ENCODE measurements at regions not wholly inside any gene's neighbourhood (a gene's known extent, or its start where the extent isn't known, plus 50 kb on each side); places are given as distances from the start of the nearest gene placed in this dataset.

DNA sequence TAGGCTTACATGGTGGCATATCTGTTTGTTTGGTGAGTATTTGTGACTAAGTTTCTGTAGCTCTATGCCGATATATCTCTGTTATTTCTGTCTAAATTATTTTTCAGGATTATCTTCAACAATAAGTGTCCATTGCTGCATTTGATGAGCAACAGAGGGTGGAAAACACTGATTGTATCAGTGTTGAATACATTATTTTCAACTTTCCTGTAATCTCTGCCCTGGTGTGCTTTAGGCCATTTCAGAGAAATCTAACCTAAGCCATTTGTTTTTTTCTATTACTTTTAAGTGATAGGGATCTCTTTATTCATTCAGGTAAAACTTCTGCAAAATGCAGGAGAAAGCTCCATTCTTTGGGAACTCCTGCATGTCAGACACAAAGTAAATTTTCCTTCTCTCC lies 654.5 kb downstream of the RNF144A start:
- TF ChIP-seq, protein P1, sequence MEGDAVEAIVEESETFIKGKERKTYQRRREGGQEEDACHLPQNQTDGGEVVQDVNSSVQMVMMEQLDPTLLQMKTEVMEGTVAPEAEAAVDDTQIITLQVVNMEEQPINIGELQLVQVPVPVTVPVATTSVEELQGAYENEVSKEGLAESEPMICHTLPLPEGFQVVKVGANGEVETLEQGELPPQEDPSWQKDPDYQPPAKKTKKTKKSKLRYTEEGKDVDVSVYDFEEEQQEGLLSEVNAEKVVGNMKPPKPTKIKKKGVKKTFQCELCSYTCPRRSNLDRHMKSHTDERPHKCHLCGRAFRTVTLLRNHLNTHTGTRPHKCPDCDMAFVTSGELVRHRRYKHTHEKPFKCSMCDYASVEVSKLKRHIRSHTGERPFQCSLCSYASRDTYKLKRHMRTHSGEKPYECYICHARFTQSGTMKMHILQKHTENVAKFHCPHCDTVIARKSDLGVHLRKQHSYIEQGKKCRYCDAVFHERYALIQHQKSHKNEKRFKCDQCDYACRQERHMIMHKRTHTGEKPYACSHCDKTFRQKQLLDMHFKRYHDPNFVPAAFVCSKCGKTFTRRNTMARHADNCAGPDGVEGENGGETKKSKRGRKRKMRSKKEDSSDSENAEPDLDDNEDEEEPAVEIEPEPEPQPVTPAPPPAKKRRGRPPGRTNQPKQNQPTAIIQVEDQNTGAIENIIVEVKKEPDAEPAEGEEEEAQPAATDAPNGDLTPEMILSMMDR (IDR thresholded peaks at IDR 0.05; ENCODE audit: low read length) = no peak
- TF ChIP-seq EZH2 (optimal IDR thresholded peaks at IDR 0.05; ENCODE audit: low read depth, low read length) (no peak), EZH2phosphoT487 (IDR thresholded peaks at IDR 0.05; ENCODE audit: low read length) (no peak)
